Naive thymus-derived CD4-positive, alpha-beta T cell (primary cell): ENCODE measurements at regions not wholly inside any gene's neighbourhood (a gene's known extent, or its start where the extent isn't known, plus 50 kb on each side); places are given as distances from the start of the nearest gene placed in this dataset.
A peak's percentile ranks its signal among the peaks of the same experiment; 100 is the strongest.

Source experiments
- ATAC-seq: fragments of 150-1000 bp; cut with Tn5 transposase; 2 replicates; pipeline ENCODE4 v1.10.0; 2021; ENCODE audit warnings: mild to moderate bottlenecking, moderate library complexity
- CTCF ChIA-PET: fragments of 350-600 bp; sonication (Branson Sonifier 250); formaldehyde crosslinking; loops from one replicate; lab custom pipeline; 2021; ENCODE audit warnings: antibody characterized with exemption; lab: Charles Lee
- POLR2A ChIA-PET: fragments of 350-600 bp; sonication (Branson Sonifier 250); formaldehyde crosslinking; loops from one replicate; lab custom pipeline; 2021; ENCODE audit warnings: antibody characterized with exemption, inconsistent platforms; lab: Charles Lee
- DNase-seq, 9 donors: peaks; one replicate each; pipeline versions ENCODE4 v3.0.0 to v3.0.0-alpha.2; 2020 to 2022; ENCODE audit warnings: mixed read lengths in 1 of 9
- H3K27ac ChIP-seq: one replicate; pipeline ENCODE4 v1.7.0; 2013; ENCODE audit warnings: mild to moderate bottlenecking, low read depth, low read length, moderate library complexity
- H3K27me3 ChIP-seq, 2 donors: one replicate each; pipeline ENCODE4 v1.7.0; 2013; ENCODE audit warnings: low read length in 2 of 2, mild to moderate bottlenecking in 2 of 2, moderate library complexity in 2 of 2; ENCODE audit not compliant: control insufficient read depth in 2 of 2, insufficient read depth in 2 of 2
- H3K36me3 ChIP-seq, 3 experiments: 1 replicate in 2 of 3; 2 replicates in 1 of 3; pipeline ENCODE4 v1.7.0; 2013; ENCODE audit warnings: low read length in 3 of 3, mild to moderate bottlenecking in 3 of 3, moderate library complexity in 1 of 3; ENCODE audit not compliant: insufficient read depth in 3 of 3, control insufficient read depth in 2 of 3
- H3K4me1 ChIP-seq, 2 donors: one replicate each; pipeline ENCODE4 v1.7.0; 2013; ENCODE audit warnings: low read length in 2 of 2, mild to moderate bottlenecking in 2 of 2, moderate library complexity in 1 of 2; ENCODE audit not compliant: control insufficient read depth in 2 of 2, insufficient read depth in 2 of 2
- H3K4me3 ChIP-seq: 2 replicates; pipeline ENCODE4 v1.7.0; 2013; ENCODE audit warnings: mild to moderate bottlenecking, low read length
- H3K9me3 ChIP-seq, 3 experiments: 1 replicate in 2 of 3; 2 replicates in 1 of 3; pipeline ENCODE4 v1.7.0; 2013; ENCODE audit warnings: low read length in 3 of 3; ENCODE audit not compliant: control insufficient read depth in 2 of 3
- H3K27ac Mint-ChIP-seq, 9 donors: one replicate each; pipeline ENCODE4 v1.8.0; 2020 to 2022; ENCODE audit warnings: mixed read lengths in 9 of 9, mild to moderate bottlenecking in 8 of 9, moderate library complexity in 5 of 9, inconsistent platforms in 2 of 9
- H3K27me3 Mint-ChIP-seq, 5 donors: one replicate each; pipeline ENCODE4 v1.8.0; 2021 to 2022; ENCODE audit warnings: mixed read lengths in 5 of 5, mild to moderate bottlenecking in 1 of 5
- H3K36me3 Mint-ChIP-seq, 5 donors: one replicate each; pipeline ENCODE4 v1.8.0; 2020 to 2022; ENCODE audit warnings: mixed read lengths in 5 of 5, mild to moderate bottlenecking in 3 of 5, inconsistent platforms in 1 of 5
- H3K4me1 Mint-ChIP-seq, 7 donors: one replicate each; pipeline ENCODE4 v1.8.0; 2020 to 2022; ENCODE audit warnings: mixed read lengths in 7 of 7, mild to moderate bottlenecking in 3 of 7, inconsistent platforms in 1 of 7
- H3K4me3 Mint-ChIP-seq, 10 donors: one replicate each; pipeline ENCODE4 v1.8.0; 2020 to 2022; ENCODE audit warnings: mild to moderate bottlenecking in 10 of 10, mixed read lengths in 10 of 10, moderate library complexity in 6 of 10, inconsistent platforms in 2 of 10
- H3K9me3 Mint-ChIP-seq, 11 donors: one replicate each; pipeline ENCODE4 v1.8.0; 2020 to 2022; ENCODE audit warnings: mixed read lengths in 11 of 11, mild to moderate bottlenecking in 4 of 11, inconsistent platforms in 1 of 11, moderate library complexity in 1 of 11
- intact Hi-C, 2 donors: fragments of 100-400 bp; cut with micrococcal nuclease; formaldehyde crosslinking; loops; one replicate each; pipeline ENCODE4 v1.15.1; 2023

GRCh38 chr6:5904532-5904931, 102.2 kb downstream of the NRN1 start:
- Histone ChIP-seq H3K9me3 (no peaks in the 10 kb centered on the region), H3K27me3 (no peaks in the 10 kb centered on the region), H3K4me1 (no peaks in the 10 kb centered on the region), H3K36me3 (no peaks in the 10 kb centered on the region), H3K27ac (no peak overlapping the region), H3K4me3 (no peak overlapping the region)
- intact Hi-C loops: no loop called here
- H3K9me3 Mint-ChIP-seq: no peaks in the 10 kb centered on the region
- H3K36me3 Mint-ChIP-seq: peaks cover 0 to 7% (median 0%) of the 10 kb centered on the region in 5 donors
- no peak overlapping the region for H3K4me3 Mint-ChIP-seq
- H3K27me3 Mint-ChIP-seq: no peaks in the 10 kb centered on the region
- DNase-seq: no peak
- ChIA-PET CTCF (no interaction called here), POLR2A (interaction anchor here (0.7 kb wide), 1 partner anchor 9 kb away, joined by 3 read pairs; no protein-coding TSS in a partner anchor)
- ATAC-seq: no peak
- H3K4me1 Mint-ChIP-seq: peaks cover 0 to 5% (median 2%) of the 10 kb centered on the region in 7 donors
- no peak overlapping the region for H3K27ac Mint-ChIP-seq

GRCh38 chr6:5899216-5900045, 107.3 kb downstream of the NRN1 start:
- H3K27ac Mint-ChIP-seq: no peak overlapping the region
- H3K9me3 ChIP-seq: no peaks in the 10 kb centered on the region

GRCh38 chr6:5898563-5898962, 108.2 kb downstream of the NRN1 start:
- CTCF ChIA-PET: no interaction called here
- DNase-seq: no peak

More at GRCh38 chr6:5899216-5900045, 107.3 kb downstream of the NRN1 start:
- no peak overlapping the region for H3K27ac ChIP-seq
- no peak overlapping the region for H3K4me3 Mint-ChIP-seq
- peaks cover 0 to 3% (median 0%) of the 10 kb centered on the region in 5 donors for H3K36me3 Mint-ChIP-seq
- ChIA-PET CTCF (no interaction called here), POLR2A (no interaction called here)
- no peaks in the 10 kb centered on the region for H3K4me1 ChIP-seq
- peaks cover 0 to 4% (median 0%) of the 10 kb centered on the region in 11 donors for H3K9me3 Mint-ChIP-seq
- no peak for DNase-seq
- ATAC-seq: no peak
- no peaks in the 10 kb centered on the region for H3K36me3 ChIP-seq
- no peak overlapping the region for H3K4me3 ChIP-seq
- intact Hi-C loops: loop anchor here in 1 of 2 donors (5.0 kb wide), 1 partner anchor 87 kb away; no protein-coding TSS in a partner anchor
- H3K27me3 ChIP-seq: no peaks in the 10 kb centered on the region
- peaks cover 0 to 9% (median 5%) of the 10 kb centered on the region in 7 donors for H3K4me1 Mint-ChIP-seq
- peaks cover 0 to 4% (median 0%) of the 10 kb centered on the region in 5 donors for H3K27me3 Mint-ChIP-seq

GRCh38 chr6:5898102-5898501, 108.6 kb downstream of the NRN1 start:
- peaks cover 0 to 4% (median 0%) of the 10 kb centered on the region in 11 donors for H3K9me3 Mint-ChIP-seq
- H3K27me3 ChIP-seq: no peaks in the 10 kb centered on the region
- H3K36me3 ChIP-seq: no peaks in the 10 kb centered on the region
- H3K4me1 Mint-ChIP-seq: peaks cover 0 to 9% (median 5%) of the 10 kb centered on the region in 7 donors
- no peak overlapping the region for H3K4me3 ChIP-seq
- peaks cover 0 to 3% (median 0%) of the 10 kb centered on the region in 5 donors for H3K36me3 Mint-ChIP-seq
- POLR2A ChIA-PET: no interaction called here
- intact Hi-C loops: loop anchor here in 1 of 2 donors (5.0 kb wide), 1 partner anchor 86 kb away; no protein-coding TSS in a partner anchor
- DNase-seq (no peak), ATAC-seq (no peak)
- CTCF ChIA-PET: no interaction called here
- peak overlapping the region in 1 of 9 donors; percentile 25 for H3K27ac Mint-ChIP-seq
- peaks cover 0 to 4% (median 0%) of the 10 kb centered on the region in 5 donors for H3K27me3 Mint-ChIP-seq
- H3K27ac ChIP-seq: no peak overlapping the region
- no peak overlapping the region for H3K4me3 Mint-ChIP-seq
- H3K4me1 ChIP-seq: no peaks in the 10 kb centered on the region
- no peaks in the 10 kb centered on the region for H3K9me3 ChIP-seq

More at GRCh38 chr6:5898563-5898962, 108.2 kb downstream of the NRN1 start:
- Histone ChIP-seq H3K27me3 (no peaks in the 10 kb centered on the region), H3K9me3 (no peaks in the 10 kb centered on the region), H3K4me3 (no peak overlapping the region), H3K4me1 (no peaks in the 10 kb centered on the region), H3K27ac (no peak overlapping the region), H3K36me3 (no peaks in the 10 kb centered on the region)
- peaks cover 0 to 4% (median 0%) of the 10 kb centered on the region in 11 donors for H3K9me3 Mint-ChIP-seq
- no peak overlapping the region for H3K4me3 Mint-ChIP-seq
- POLR2A ChIA-PET: no interaction called here
- intact Hi-C loops: loop anchor here in 1 of 2 donors (5.0 kb wide), 1 partner anchor 86 kb away; no protein-coding TSS in a partner anchor
- ATAC-seq: no peak
- peak overlapping the region in 1 of 9 donors; percentile 8 for H3K27ac Mint-ChIP-seq
- H3K4me1 Mint-ChIP-seq: peaks cover 0 to 9% (median 5%) of the 10 kb centered on the region in 7 donors
- H3K36me3 Mint-ChIP-seq: peaks cover 0 to 3% (median 0%) of the 10 kb centered on the region in 5 donors
- peaks cover 0 to 4% (median 0%) of the 10 kb centered on the region in 5 donors for H3K27me3 Mint-ChIP-seq

GRCh38 chr6:5896476-5897200, 110.1 kb downstream of the NRN1 start:
- ChIA-PET POLR2A (interaction anchor here (0.7 kb wide), 1 partner anchor 24 kb away, joined by 4 read pairs; no protein-coding TSS in a partner anchor), CTCF (no interaction called here)
- ATAC-seq (no peak), DNase-seq (no peak)
- Histone ChIP-seq H3K27ac (no peak overlapping the region), H3K9me3 (no peaks in the 10 kb centered on the region), H3K4me3 (no peak overlapping the region), H3K27me3 (no peaks in the 10 kb centered on the region), H3K36me3 (no peaks in the 10 kb centered on the region), H3K4me1 (no peaks in the 10 kb centered on the region)
- Mint-ChIP-seq H3K27ac (no peak overlapping the region), H3K36me3 (peaks cover 0 to 4% (median 2%) of the 10 kb centered on the region in 5 donors), H3K4me3 (no peak overlapping the region), H3K27me3 (peaks cover 0 to 4% (median 0%) of the 10 kb centered on the region in 5 donors), H3K9me3 (peaks cover 0 to 7% (median 3%) of the 10 kb centered on the region in 11 donors), H3K4me1 (peaks cover 8 to 16% (median 14%) of the 10 kb centered on the region in 7 donors)
- intact Hi-C loops: loop anchor here in 1 of 2 donors (5.0 kb wide), 1 partner anchor 84 kb away; no protein-coding TSS in a partner anchor

- ChIA-PET CTCF (no interaction called here), POLR2A (no interaction called here)
- Histone ChIP-seq H3K36me3 (no peaks in the 10 kb centered on the region), H3K4me1 (no peaks in the 10 kb centered on the region), H3K4me3 (no peak overlapping the region), H3K9me3 (no peaks in the 10 kb centered on the region), H3K27me3 (no peaks in the 10 kb centered on the region), H3K27ac (no peak overlapping the region)
- ATAC-seq (no peak), DNase-seq (no peak)
- intact Hi-C loops: loop anchor here in 1 of 2 donors (5.0 kb wide), 1 partner anchor 422 kb away; no protein-coding TSS in a partner anchor
- H3K9me3 Mint-ChIP-seq: peaks cover 0 to 13% (median 4%) of the 10 kb centered on the region in 11 donors
- peaks cover 7 to 15% (median 8%) of the 10 kb centered on the region in 7 donors for H3K4me1 Mint-ChIP-seq
- H3K36me3 Mint-ChIP-seq: peaks cover 0 to 4% (median 0%) of the 10 kb centered on the region in 5 donors
- peaks cover 0 to 7% (median 0%) of the 10 kb centered on the region in 5 donors for H3K27me3 Mint-ChIP-seq
- H3K4me3 Mint-ChIP-seq: no peak overlapping the region
- no peak overlapping the region for H3K27ac Mint-ChIP-seq
These were observed 112.4 kb downstream of the NRN1 start for GRCh38 chr6:5894357-5894756.
